ENCODE measurements at regions not wholly inside any gene's neighbourhood (a gene's known extent, or its start where the extent isn't known, plus 50 kb on each side); places are given as distances from the start of the nearest gene placed in this dataset.

GRCh38 chr3:181616088-181617070 is 95.3 kb upstream of the SOX2 start:
- Mint-ChIP-seq H3K9me3 (ENCODE audit: unreplicated experiment) (peaks cover 2% of the 10 kb centered on the region), H3K27me3 (ENCODE audit: unreplicated experiment) (peaks cover 4% of the 10 kb centered on the region), H3K36me3 (ENCODE audit: unreplicated experiment) (no peaks in the 10 kb centered on the region), H3K27ac (ENCODE audit: unreplicated experiment) (peak overlapping the region; percentile 3), H3K4me3 (ENCODE audit: unreplicated experiment) (peak overlapping the region; percentile 10), H3K4me1 (ENCODE audit: low read depth, unreplicated experiment) (peaks cover 44% of the 10 kb centered on the region)
- TF ChIP-seq CTCF (IDR thresholded peaks at IDR 0.05; ENCODE audit: partially characterized antibody, unreplicated experiment): no peak
- peak; percentile 31 for DNase-seq

- Mint-ChIP-seq H3K27me3 (ENCODE audit: unreplicated experiment) (peaks cover 4% of the 10 kb centered on the region), H3K4me3 (ENCODE audit: unreplicated experiment) (no peak overlapping the region), H3K9me3 (ENCODE audit: unreplicated experiment) (peaks cover 2% of the 10 kb centered on the region), H3K4me1 (ENCODE audit: low read depth, unreplicated experiment) (peaks cover 49% of the 10 kb centered on the region), H3K36me3 (ENCODE audit: unreplicated experiment) (no peaks in the 10 kb centered on the region), H3K27ac (ENCODE audit: unreplicated experiment) (no peak overlapping the region)
- no peak for TF ChIP-seq CTCF (IDR thresholded peaks at IDR 0.05; ENCODE audit: partially characterized antibody, unreplicated experiment)
- no peak for DNase-seq
Measured at GRCh38 chr3:181615666-181616065, 96.1 kb upstream of the SOX2 start.

- Mint-ChIP-seq H3K9me3 (ENCODE audit: unreplicated experiment) (peaks cover 2% of the 10 kb centered on the region), H3K36me3 (ENCODE audit: unreplicated experiment) (no peaks in the 10 kb centered on the region), H3K4me1 (ENCODE audit: low read depth, unreplicated experiment) (peaks cover 46% of the 10 kb centered on the region)
Measured at GRCh38 chr3:181614878-181615277, 96.8 kb upstream of the SOX2 start.

GRCh38 chr3:181613813-181614212 is 97.9 kb upstream of the SOX2 start:
- Mint-ChIP-seq H3K36me3 (ENCODE audit: unreplicated experiment) (no peaks in the 10 kb centered on the region), H3K27me3 (ENCODE audit: unreplicated experiment) (peaks cover 4% of the 10 kb centered on the region), H3K4me3 (ENCODE audit: unreplicated experiment) (no peak overlapping the region), H3K9me3 (ENCODE audit: unreplicated experiment) (peaks cover 2% of the 10 kb centered on the region), H3K27ac (ENCODE audit: unreplicated experiment) (peak overlapping the region; percentile 25), H3K4me1 (ENCODE audit: low read depth, unreplicated experiment) (peaks cover 46% of the 10 kb centered on the region)
- no peak for TF ChIP-seq CTCF (IDR thresholded peaks at IDR 0.05; ENCODE audit: partially characterized antibody, unreplicated experiment)
- no peak for DNase-seq

More at GRCh38 chr3:181614878-181615277, 96.8 kb upstream of the SOX2 start:
- TF ChIP-seq CTCF (IDR thresholded peaks at IDR 0.05; ENCODE audit: partially characterized antibody, unreplicated experiment): no peak
- no peak for DNase-seq
- Mint-ChIP-seq H3K27ac (ENCODE audit: unreplicated experiment) (no peak overlapping the region), H3K27me3 (ENCODE audit: unreplicated experiment) (peaks cover 4% of the 10 kb centered on the region), H3K4me3 (ENCODE audit: unreplicated experiment) (no peak overlapping the region)

GRCh38 chr3:181613191-181613590 is 98.5 kb upstream of the SOX2 start:
- H3K36me3 Mint-ChIP-seq (ENCODE audit: unreplicated experiment): no peaks in the 10 kb centered on the region
- DNase-seq: no peak
- peaks cover 2% of the 10 kb centered on the region for H3K9me3 Mint-ChIP-seq (ENCODE audit: unreplicated experiment)
- H3K4me3 Mint-ChIP-seq (ENCODE audit: unreplicated experiment): no peak overlapping the region
- no peak for TF ChIP-seq CTCF (IDR thresholded peaks at IDR 0.05; ENCODE audit: partially characterized antibody, unreplicated experiment)
- H3K27ac Mint-ChIP-seq (ENCODE audit: unreplicated experiment): no peak overlapping the region
- H3K27me3 Mint-ChIP-seq (ENCODE audit: unreplicated experiment): peaks cover 4% of the 10 kb centered on the region
- peaks cover 46% of the 10 kb centered on the region for H3K4me1 Mint-ChIP-seq (ENCODE audit: low read depth, unreplicated experiment)

Data from glutamatergic neuron (in vitro differentiated cells).